Astrocyte of the spinal cord (primary cell): ENCODE measurements at regions not wholly inside any gene's neighbourhood (a gene's known extent, or its start where the extent isn't known, plus 50 kb on each side); places are given as distances from the start of the nearest gene placed in this dataset.
A peak's percentile ranks its signal among the peaks of the same experiment; 100 is the strongest.
"Not testable (repeated sequence)": the region's sequence is repeated elsewhere in the genome, so short reads cannot be mapped to it uniquely, and the experiment has no call there.

Source experiments
- DNase-seq: peaks from one replicate; pipeline ENCODE4 v3.0.0; 2011; ENCODE audit warnings: low read depth, low spot score
- H3K4me3 ChIP-seq: 2 replicates; pipeline ENCODE4 v1.5.1; 2011; ENCODE audit warnings: low read depth, mild to moderate bottlenecking, low read length, moderate library complexity
- in situ Hi-C: cut with HindIII; loops from 2 replicates; pipeline ENCODE4 v1.10.0; 2017; ENCODE audit warnings: low sequenced_read_pairs
- TF ChIP-seq, protein P1 (sequence below): IDR thresholded peaks from 2 replicates; pipeline ENCODE4 v1.5.1; 2012; ENCODE audit warnings: low read depth, mild to moderate bottlenecking, low read length, inconsistent platforms

DNA sequence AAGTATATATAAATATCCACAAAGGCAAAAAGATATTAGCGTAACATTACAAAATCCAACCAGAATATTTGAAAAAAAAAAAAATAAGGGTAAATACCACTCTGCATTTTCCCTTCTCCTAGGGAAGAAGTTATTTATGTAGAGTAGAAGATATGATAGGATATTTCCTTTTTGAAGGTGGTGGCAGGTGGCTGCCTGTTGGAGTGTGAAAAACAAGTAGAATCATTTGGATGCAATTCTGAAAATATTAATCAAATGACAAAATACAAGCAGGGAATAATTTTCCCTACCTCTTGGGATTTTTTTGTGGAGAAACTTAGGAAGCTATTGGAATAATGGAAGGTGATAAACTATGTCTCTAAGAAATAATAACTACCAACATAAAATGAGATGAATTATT, 62.5 kb upstream of the OGFRL1 start:
- in situ Hi-C loops: no loop called here
- no peak overlapping the region for H3K4me3 ChIP-seq
- no peak for DNase-seq
- TF ChIP-seq, protein P1, sequence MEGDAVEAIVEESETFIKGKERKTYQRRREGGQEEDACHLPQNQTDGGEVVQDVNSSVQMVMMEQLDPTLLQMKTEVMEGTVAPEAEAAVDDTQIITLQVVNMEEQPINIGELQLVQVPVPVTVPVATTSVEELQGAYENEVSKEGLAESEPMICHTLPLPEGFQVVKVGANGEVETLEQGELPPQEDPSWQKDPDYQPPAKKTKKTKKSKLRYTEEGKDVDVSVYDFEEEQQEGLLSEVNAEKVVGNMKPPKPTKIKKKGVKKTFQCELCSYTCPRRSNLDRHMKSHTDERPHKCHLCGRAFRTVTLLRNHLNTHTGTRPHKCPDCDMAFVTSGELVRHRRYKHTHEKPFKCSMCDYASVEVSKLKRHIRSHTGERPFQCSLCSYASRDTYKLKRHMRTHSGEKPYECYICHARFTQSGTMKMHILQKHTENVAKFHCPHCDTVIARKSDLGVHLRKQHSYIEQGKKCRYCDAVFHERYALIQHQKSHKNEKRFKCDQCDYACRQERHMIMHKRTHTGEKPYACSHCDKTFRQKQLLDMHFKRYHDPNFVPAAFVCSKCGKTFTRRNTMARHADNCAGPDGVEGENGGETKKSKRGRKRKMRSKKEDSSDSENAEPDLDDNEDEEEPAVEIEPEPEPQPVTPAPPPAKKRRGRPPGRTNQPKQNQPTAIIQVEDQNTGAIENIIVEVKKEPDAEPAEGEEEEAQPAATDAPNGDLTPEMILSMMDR: no peak

DNA sequence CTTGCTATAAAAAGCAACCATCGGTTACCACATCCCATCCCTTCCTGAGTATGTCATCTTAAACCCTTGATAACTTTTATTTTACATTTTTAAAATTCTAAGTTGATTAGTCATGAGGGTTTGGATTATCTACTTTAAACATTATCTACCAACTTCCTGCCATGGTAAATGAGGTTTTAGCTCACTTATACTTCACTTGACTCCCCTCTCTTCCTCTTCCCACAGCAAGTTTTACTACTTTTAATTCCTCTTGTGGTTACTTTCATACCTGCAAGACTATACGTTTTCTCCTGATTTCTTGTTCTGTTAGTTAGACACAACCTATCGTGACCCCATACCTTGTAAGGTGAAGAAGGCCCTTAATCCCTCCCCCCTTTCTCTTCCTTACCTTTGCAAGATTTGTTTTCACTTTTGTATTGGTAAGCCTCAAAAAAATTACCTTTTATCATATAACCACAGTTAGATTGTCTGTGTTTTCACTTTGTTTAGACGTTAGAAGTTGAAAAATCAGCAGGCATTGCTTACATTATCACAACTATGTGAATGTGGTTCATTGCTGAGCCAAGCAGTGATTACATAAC, 60.1 kb upstream of the OGFRL1 start:
- H3K4me3 ChIP-seq: no peak overlapping the region
- TF ChIP-seq, protein P1: no peak
- in situ Hi-C loops: no loop called here
- no peak for DNase-seq

DNA sequence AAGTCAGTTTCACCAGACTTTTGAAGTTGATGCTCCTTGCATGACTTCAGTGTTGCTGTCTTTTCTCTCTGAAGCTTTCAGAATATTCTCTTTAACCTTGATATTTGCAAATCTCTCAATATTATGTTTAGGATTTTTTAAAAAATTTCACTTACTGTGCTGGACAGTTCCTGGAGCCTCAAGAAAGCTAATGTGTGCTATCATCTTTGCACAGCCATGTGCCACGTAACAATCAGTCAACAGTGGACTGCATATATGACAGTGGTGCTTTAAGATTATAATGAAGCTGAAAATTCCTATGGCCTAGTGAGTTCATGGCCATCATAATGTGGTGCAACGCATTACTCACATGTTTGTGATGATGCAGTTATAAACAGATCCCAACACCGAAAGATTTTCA, 59.1 kb upstream of the OGFRL1 start:
- TF ChIP-seq, protein P1: no peak
- H3K4me3 ChIP-seq: no peak overlapping the region
- DNase-seq: no peak
- in situ Hi-C loops: no loop called here

DNA sequence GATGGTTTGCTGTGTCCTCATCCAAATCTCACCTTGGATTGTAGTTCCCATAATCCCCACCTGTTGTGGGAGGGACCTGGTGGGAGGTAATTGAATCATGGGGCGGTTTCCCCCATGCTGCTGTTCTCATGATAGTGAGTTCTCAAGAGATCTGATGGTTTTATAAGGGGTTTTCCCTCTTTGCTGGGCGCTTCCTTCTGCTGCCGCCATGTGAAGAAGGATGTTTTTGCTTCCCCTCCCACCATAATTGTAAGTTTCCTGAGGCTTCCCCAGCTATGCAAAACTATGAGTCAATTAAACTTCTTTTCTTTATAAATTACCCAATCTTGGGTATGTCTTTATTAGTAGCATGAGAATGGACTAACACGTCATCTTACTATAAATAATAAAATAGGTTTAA, 55.7 kb upstream of the OGFRL1 start:
- DNase-seq, in situ Hi-C loops, H3K4me3 ChIP-seq: not testable (repeated sequence)

DNA sequence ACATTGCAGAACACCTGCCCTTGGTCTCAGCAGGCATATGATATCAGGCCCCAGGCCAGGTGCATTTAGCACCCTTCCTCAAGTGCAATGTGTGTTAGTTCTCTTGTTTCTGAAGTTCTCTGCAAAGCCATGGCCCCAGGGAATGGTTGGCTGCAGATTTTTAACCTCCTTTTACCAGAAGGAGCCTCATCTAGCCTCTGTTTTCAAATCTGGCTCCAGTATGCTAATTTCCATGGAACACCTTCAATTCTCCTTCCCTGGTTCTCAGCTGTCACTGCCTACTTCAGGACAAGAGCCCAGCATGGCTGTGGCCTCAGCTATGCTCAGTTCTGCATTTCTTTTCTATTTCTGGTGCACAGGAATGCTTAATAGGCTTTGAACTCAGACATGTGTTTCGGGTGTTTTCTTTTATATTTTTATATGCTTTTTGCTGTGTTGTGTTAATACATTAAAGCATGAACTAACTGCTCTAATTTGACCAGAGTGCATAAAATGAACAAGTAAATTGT, 51.6 kb upstream of the OGFRL1 start:
- TF ChIP-seq, protein P1: no peak
- in situ Hi-C loops: no loop called here
- no peak overlapping the region for H3K4me3 ChIP-seq

DNA sequence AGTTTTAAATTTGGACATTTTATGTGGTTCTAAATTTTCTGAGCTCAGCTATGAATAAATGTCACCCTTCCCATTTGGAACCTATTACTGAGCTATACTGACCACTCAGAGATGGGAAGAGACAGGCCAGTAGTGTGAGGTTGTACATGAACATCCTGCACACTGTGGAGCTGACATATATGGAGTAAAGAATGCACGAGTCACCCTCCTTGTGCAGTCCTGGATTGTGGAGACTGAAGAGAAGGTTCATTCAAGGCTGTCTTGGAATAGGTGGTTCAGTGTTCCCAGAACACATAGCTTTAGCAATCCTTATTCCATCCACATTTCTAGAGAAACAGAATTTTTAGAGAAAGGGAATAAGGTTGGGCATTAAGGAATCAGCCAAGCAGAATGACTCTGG, 50.3 kb upstream of the OGFRL1 start:
- no peak overlapping the region for H3K4me3 ChIP-seq
- DNase-seq: peak; percentile 31
- in situ Hi-C loops: no loop called here
- TF ChIP-seq, protein P1: no peak

More for the DNA sequence above, 51.6 kb upstream of the OGFRL1 start:
- no peak for DNase-seq
